ENCODE measurements at regions not wholly inside any gene's neighbourhood (a gene's known extent, or its start where the extent isn't known, plus 50 kb on each side); places are given as distances from the start of the nearest gene placed in this dataset.

DNA sequence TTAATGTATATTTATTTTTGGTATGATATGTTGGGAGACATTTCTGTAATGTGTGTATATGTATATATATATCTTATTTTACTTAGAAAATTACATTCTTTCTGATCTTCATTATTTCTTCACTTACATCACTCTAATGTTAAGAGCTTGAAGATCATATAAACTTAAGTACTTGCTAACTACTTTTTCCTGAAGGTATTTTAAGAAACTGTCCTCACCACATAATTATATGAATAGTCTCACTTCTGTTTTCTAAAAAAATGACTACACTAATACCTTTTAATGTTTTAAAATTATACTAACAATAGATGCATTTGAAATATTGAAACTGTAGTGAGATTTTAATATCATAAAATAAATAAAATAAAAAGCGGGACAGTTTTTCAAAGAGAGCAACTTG, 377.1 kb downstream of the LRRIQ3 start:
- no peak for TF ChIP-seq POLR2AphosphoS5 (IDR thresholded peaks at IDR 0.05; ENCODE audit: borderline replicate concordance, low read depth, low read length)
- no peak for TF ChIP-seq EZH2 (IDR thresholded peaks at IDR 0.05)
